ENCODE measurements at regions not wholly inside any gene's neighbourhood (a gene's known extent, or its start where the extent isn't known, plus 50 kb on each side); places are given as distances from the start of the nearest gene placed in this dataset.

DNA sequence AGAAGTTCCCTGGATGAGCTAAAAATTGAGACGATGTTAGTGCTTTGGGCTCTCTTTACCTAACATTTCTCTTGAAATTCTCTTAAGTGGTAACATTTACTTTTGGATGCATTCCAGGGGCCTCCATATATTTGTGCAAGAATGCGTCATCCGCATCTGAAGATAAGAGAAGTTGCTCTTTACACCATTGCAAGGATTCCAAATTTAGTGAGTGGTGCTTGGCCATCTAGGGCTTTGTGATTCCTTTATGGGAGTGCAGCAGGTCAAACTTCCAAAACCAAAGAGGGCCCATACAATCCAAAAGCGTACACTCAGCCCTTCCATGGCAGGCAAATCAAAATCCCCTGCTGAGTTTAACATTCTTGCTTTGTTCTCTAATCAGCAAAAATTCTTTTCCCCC lies 102.0 kb upstream of the DMAC1 start:
- no TSS peak for BruUV-seq (replicated peaks)
- intact Hi-C loops (cut with micrococcal nuclease) = no loop called here
- no peaks in the 10 kb centered on the region for H3K27me3 ChIP-seq (ENCODE audit: control insufficient read depth in 2 of 2, insufficient read depth in 2 of 2, low read length in 2 of 2)
- no peak overlapping the region for H2AFZ ChIP-seq (ENCODE audit: low read depth, low read length)
- H3K4me3 ChIP-seq (replicated peaks in 1 of 3; ENCODE audit: insufficient read depth in 1 of 3, low read depth in 1 of 3, low read length in 3 of 3) = no peak overlapping the region
- FAIRE-seq = no peak
- no peaks in the 10 kb centered on the region for H4K20me1 ChIP-seq (replicated peaks; ENCODE audit: control insufficient read depth, extremely low read depth, insufficient read depth, low read length)
- dilution Hi-C loops (cut with MboI; ENCODE audit: extremely low pct_ligation_motif_present, low sequenced_read_pairs) = no loop called here
- POLR2A ChIA-PET = no interaction called here
- no peaks in the 10 kb centered on the region for H3K79me2 ChIP-seq (ENCODE audit: control insufficient read depth, insufficient read depth, low read length)
- no peak overlapping the region for H3K4me2 ChIP-seq (ENCODE audit: insufficient read depth, low read length)
- H3K36me3 ChIP-seq (ENCODE audit: control insufficient read depth in 2 of 2, extremely low read depth in 1 of 2, insufficient read depth in 2 of 2, low read length in 2 of 2) = no peaks in the 10 kb centered on the region
- no peak for DNase-seq (ENCODE audit: low read depth, low spot score)
- no peak overlapping the region for H3K9ac ChIP-seq (replicated peaks; ENCODE audit: extremely low read depth, insufficient read depth, low read length)
- TF ChIP-seq POLR2AphosphoS5 (IDR thresholded peaks at IDR 0.05; ENCODE audit: insufficient read depth, low read depth, low read length) (no peak), JUN (IDR thresholded peaks at IDR 0.05; ENCODE audit: borderline replicate concordance, insufficient read depth, insufficient read length, low read depth) (no peak), FOS (IDR thresholded peaks at IDR 0.05; ENCODE audit: borderline replicate concordance, insufficient read depth, low read length) (no peak), GATA2 (IDR thresholded peaks at IDR 0.05; ENCODE audit: insufficient read depth, insufficient read length, low read depth, low read length) (no peak), POLR2A (IDR thresholded peaks at IDR 0.05; ENCODE audit: low read depth, low read length) (no peak), MYC (IDR thresholded peaks at IDR 0.05; ENCODE audit: low read depth, low read length) (no peak), EZH2 (IDR thresholded peaks at IDR 0.05; ENCODE audit: borderline replicate concordance, low read depth, low read length, severe bottlenecking) (no peak)
- TF ChIP-seq, protein P1, sequence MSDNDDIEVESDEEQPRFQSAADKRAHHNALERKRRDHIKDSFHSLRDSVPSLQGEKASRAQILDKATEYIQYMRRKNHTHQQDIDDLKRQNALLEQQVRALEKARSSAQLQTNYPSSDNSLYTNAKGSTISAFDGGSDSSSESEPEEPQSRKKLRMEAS (IDR thresholded peaks at IDR 0.05; ENCODE audit: insufficient read depth, insufficient read length) = no peak
- TF ChIP-seq, protein P2, sequence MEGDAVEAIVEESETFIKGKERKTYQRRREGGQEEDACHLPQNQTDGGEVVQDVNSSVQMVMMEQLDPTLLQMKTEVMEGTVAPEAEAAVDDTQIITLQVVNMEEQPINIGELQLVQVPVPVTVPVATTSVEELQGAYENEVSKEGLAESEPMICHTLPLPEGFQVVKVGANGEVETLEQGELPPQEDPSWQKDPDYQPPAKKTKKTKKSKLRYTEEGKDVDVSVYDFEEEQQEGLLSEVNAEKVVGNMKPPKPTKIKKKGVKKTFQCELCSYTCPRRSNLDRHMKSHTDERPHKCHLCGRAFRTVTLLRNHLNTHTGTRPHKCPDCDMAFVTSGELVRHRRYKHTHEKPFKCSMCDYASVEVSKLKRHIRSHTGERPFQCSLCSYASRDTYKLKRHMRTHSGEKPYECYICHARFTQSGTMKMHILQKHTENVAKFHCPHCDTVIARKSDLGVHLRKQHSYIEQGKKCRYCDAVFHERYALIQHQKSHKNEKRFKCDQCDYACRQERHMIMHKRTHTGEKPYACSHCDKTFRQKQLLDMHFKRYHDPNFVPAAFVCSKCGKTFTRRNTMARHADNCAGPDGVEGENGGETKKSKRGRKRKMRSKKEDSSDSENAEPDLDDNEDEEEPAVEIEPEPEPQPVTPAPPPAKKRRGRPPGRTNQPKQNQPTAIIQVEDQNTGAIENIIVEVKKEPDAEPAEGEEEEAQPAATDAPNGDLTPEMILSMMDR (IDR thresholded peaks at IDR 0.05; ENCODE audit: extremely low read depth in 1 of 2, insufficient read depth in 1 of 2, low read depth in 1 of 2, low read length in 2 of 2) = no peak
- H3K27ac ChIP-seq (ENCODE audit: insufficient read depth, low read depth, low read length) = no peak overlapping the region
- CTCF ChIA-PET = no interaction called here
- H3K9me3 ChIP-seq (replicated peaks; ENCODE audit: control insufficient read depth, insufficient read depth, low read length) = peaks cover 2% of the 10 kb centered on the region
- no peaks in the 10 kb centered on the region for H3K9me1 ChIP-seq (replicated peaks; ENCODE audit: control insufficient read depth, extremely low read depth, insufficient read depth, low read length)
- H3K4me1 ChIP-seq (ENCODE audit: control insufficient read depth, extremely low read depth, insufficient read depth, low read length) = no peaks in the 10 kb centered on the region

Measured in endothelial cell of umbilical vein (primary cell).